Keratinocyte (primary cell): ENCODE measurements at regions not wholly inside any gene's neighbourhood (a gene's known extent, or its start where the extent isn't known, plus 50 kb on each side); places are given as distances from the start of the nearest gene placed in this dataset.

Experiments
- DNase-seq: peaks from one replicate; pipeline ENCODE4 v3.0.0-alpha.2; 2011; ENCODE audit warnings: low read depth, missing footprints, low spot score
- FAIRE-seq: peaks from 2 replicates; lab custom pipeline; 2011; peaks lifted over from hg19 to GRCh38; lab: Jason Lieb, UNC
- H2AFZ ChIP-seq: 2 replicates; pipeline ENCODE4 v1.6.0; 2012; ENCODE audit warnings: low read length, control low read depth, inconsistent platforms; ENCODE audit not compliant: control insufficient read depth
- H3K27ac ChIP-seq: 2 replicates; pipeline ENCODE4 v1.5.1; 2011; ENCODE audit warnings: low read length; ENCODE audit not compliant: control insufficient read depth, insufficient read depth
- H3K27me3 ChIP-seq: 3 replicates; pipeline ENCODE4 v1.6.0; 2011; ENCODE audit warnings: low read length; ENCODE audit not compliant: control insufficient read depth, insufficient read depth; ENCODE audit errors: extremely low read depth
- H3K36me3 ChIP-seq, 2 experiments: 2 replicates in 1 of 2; 3 replicates in 1 of 2; pipeline ENCODE4 v1.5.1; 2011; ENCODE audit warnings: low read length in 2 of 2, mild to moderate bottlenecking in 1 of 2; ENCODE audit not compliant: control insufficient read depth in 2 of 2, insufficient read depth in 2 of 2; ENCODE audit errors: extremely low read depth in 1 of 2
- H3K4me1 ChIP-seq: 3 replicates; pipeline ENCODE4 v1.5.1; 2011; ENCODE audit warnings: low read length; ENCODE audit not compliant: control insufficient read depth, insufficient read depth; ENCODE audit errors: extremely low read depth
- H3K4me2 ChIP-seq: 3 replicates; pipeline ENCODE4 v1.6.0; 2011; ENCODE audit warnings: low read depth, low read length; ENCODE audit not compliant: control insufficient read depth, insufficient read depth; ENCODE audit errors: extremely low read depth
- H3K4me3 ChIP-seq, 3 experiments: fragments of 200-600 bp in 1 of 3; sonication (generic) in 1 of 3; 2 replicates in 2 of 3; 3 replicates in 1 of 3; pipeline ENCODE4 v1.5.1; 2011 to 2016; ENCODE audit warnings: low read length in 3 of 3, mild to moderate bottlenecking in 3 of 3, control low read depth in 2 of 3, inconsistent platforms in 1 of 3, low read depth in 1 of 3, mixed read lengths in 1 of 3, mixed run types in 1 of 3, moderate library complexity in 1 of 3; ENCODE audit not compliant: control insufficient read depth in 2 of 3, insufficient read depth in 2 of 3; ENCODE audit errors: extremely low read depth in 1 of 3
- H3K79me2 ChIP-seq: 2 replicates; pipeline ENCODE4 v1.6.0; 2012; ENCODE audit warnings: low read length; ENCODE audit not compliant: control insufficient read depth, insufficient read depth
- H3K9ac ChIP-seq: 3 replicates; pipeline ENCODE4 v1.6.0; 2011; ENCODE audit warnings: low read length; ENCODE audit not compliant: control insufficient read depth, insufficient read depth; ENCODE audit errors: extremely low read depth
- H3K9me1 ChIP-seq: 3 replicates; pipeline ENCODE4 v1.6.0; 2011; ENCODE audit warnings: low read length; ENCODE audit not compliant: control insufficient read depth, insufficient read depth; ENCODE audit errors: extremely low read depth
- H3K9me3 ChIP-seq: 2 replicates; pipeline ENCODE4 v1.5.1; 2012; ENCODE audit warnings: low read depth, low read length; ENCODE audit not compliant: control insufficient read depth
- H4K20me1 ChIP-seq: 3 replicates; pipeline ENCODE4 v1.6.0; 2011; ENCODE audit warnings: low read length; ENCODE audit not compliant: control insufficient read depth, insufficient read depth; ENCODE audit errors: extremely low read depth
- EZH2 ChIP-seq: IDR thresholded peaks from one replicate; pipeline ENCODE4 v1.6.1; 2012; ENCODE audit warnings: inconsistent platforms, mild to moderate bottlenecking, low read length, moderate library complexity
- dilution Hi-C: fragments of 300-500 bp; cut with MboI; formaldehyde crosslinking; loops from one replicate; pipeline ENCODE4 v1.7.0; 2020; ENCODE audit warnings: low sequenced_read_pairs; ENCODE audit not compliant: extremely low pct_ligation_motif_present
- TF ChIP-seq, protein P1 (sequence below), 3 experiments: IDR thresholded peaks in 1 of 3; conservative IDR thresholded peaks in 1 of 3; optimal IDR thresholded peaks in 1 of 3; 2 replicates in 2 of 3; 3 replicates in 1 of 3; pipeline versions ENCODE3 to v1.5.1; 2011; ENCODE audit warnings: low read length in 3 of 3, mild to moderate bottlenecking in 3 of 3, moderate library complexity in 2 of 3, control low read depth in 1 of 3, inconsistent platforms in 1 of 3; ENCODE audit not compliant: insufficient read depth in 2 of 3; ENCODE audit errors: extremely low read depth in 1 of 3

DNA sequence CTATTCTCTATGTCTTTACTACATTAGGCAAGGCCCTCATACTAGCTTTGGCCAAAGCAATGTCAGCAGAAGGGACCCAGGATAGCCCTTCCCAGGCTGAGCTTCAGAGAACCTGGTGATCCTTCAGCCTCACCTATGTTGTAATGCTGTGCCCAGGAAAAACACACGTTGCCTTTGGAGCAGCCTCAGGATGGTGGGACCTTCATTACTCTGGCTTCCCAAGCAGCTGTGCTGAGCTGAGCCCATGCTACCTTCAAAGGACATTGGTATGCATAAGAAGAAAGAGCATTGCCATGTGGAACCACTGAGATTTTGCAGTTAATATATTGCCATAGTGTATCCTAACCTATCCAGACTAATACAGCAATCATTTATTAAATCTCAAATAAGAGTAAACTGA lies 756.4 kb upstream of the ID2 start:
- H3K79me2 ChIP-seq, result no peaks in the 10 kb centered on the region
- no peak for FAIRE-seq
- dilution Hi-C loops, result no loop called here

DNA sequence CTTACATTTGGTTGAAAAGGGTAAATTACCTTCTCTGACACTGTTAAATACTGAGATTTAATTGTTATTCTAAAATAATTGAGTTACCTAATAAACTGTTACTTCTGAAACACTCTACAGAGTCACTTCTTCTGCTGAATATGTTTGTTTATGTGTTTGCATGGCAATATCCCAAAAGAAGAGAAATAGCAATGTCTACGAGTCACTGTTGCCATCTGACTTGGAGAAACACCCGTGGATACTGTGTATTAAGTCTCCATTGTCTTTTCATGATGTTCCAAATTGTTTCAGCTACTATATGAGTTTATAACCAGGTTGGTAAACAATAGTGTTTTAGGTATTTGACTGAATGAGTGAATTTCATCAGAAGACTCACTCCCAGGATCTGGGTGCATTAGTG lies 754.2 kb upstream of the ID2 start:
- Histone ChIP-seq H3K4me2 (no peak overlapping the region), H3K9me1 (no peaks in the 10 kb centered on the region), H3K4me3 (no peak overlapping the region), H3K27me3 (no peaks in the 10 kb centered on the region), H3K79me2 (no peaks in the 10 kb centered on the region), H4K20me1 (no peaks in the 10 kb centered on the region), H3K4me1 (no peaks in the 10 kb centered on the region), H3K36me3 (no peaks in the 10 kb centered on the region), H3K9ac (no peak overlapping the region), H3K27ac (no peak overlapping the region), H2AFZ (no peak overlapping the region), H3K9me3 (no peaks in the 10 kb centered on the region)
- TF ChIP-seq, protein P1, sequence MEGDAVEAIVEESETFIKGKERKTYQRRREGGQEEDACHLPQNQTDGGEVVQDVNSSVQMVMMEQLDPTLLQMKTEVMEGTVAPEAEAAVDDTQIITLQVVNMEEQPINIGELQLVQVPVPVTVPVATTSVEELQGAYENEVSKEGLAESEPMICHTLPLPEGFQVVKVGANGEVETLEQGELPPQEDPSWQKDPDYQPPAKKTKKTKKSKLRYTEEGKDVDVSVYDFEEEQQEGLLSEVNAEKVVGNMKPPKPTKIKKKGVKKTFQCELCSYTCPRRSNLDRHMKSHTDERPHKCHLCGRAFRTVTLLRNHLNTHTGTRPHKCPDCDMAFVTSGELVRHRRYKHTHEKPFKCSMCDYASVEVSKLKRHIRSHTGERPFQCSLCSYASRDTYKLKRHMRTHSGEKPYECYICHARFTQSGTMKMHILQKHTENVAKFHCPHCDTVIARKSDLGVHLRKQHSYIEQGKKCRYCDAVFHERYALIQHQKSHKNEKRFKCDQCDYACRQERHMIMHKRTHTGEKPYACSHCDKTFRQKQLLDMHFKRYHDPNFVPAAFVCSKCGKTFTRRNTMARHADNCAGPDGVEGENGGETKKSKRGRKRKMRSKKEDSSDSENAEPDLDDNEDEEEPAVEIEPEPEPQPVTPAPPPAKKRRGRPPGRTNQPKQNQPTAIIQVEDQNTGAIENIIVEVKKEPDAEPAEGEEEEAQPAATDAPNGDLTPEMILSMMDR (optimal IDR thresholded peaks at IDR 0.05 in 1 of 3, IDR thresholded peaks at IDR 0.05 in 1 of 3, conservative IDR thresholded peaks at IDR 0.05 in 1 of 3; ENCODE audit: extremely low read depth in 1 of 3, insufficient read depth in 2 of 3, low read length in 3 of 3), result no peak
- no peak for TF ChIP-seq EZH2
- FAIRE-seq, result no peak
- dilution Hi-C loops, result no loop called here
- no peak for DNase-seq

More for the DNA sequence above, 756.4 kb upstream of the ID2 start:
- H3K36me3 ChIP-seq, result no peaks in the 10 kb centered on the region
- no peaks in the 10 kb centered on the region for H4K20me1 ChIP-seq
- no peak overlapping the region for H3K4me2 ChIP-seq
- H3K4me1 ChIP-seq, result no peaks in the 10 kb centered on the region
- no peak overlapping the region for H3K9ac ChIP-seq
- H3K27ac ChIP-seq, result no peak overlapping the region
- H3K9me1 ChIP-seq, result no peaks in the 10 kb centered on the region
- H3K9me3 ChIP-seq, result no peaks in the 10 kb centered on the region
- no peak for TF ChIP-seq EZH2
- TF ChIP-seq, protein P1 (optimal IDR thresholded peaks at IDR 0.05 in 1 of 3, IDR thresholded peaks at IDR 0.05 in 1 of 3, conservative IDR thresholded peaks at IDR 0.05 in 1 of 3; ENCODE audit: extremely low read depth in 1 of 3, insufficient read depth in 2 of 3, low read length in 3 of 3), result no peak
- H3K27me3 ChIP-seq, result no peaks in the 10 kb centered on the region
- DNase-seq, result no peak
- no peak overlapping the region for H2AFZ ChIP-seq
- H3K4me3 ChIP-seq, result no peak overlapping the region
